Parathyroid adenoma (tissue), 2 donors: ENCODE measurements at regions not wholly inside any gene's neighbourhood (a gene's known extent, or its start where the extent isn't known, plus 50 kb on each side); places are given as distances from the start of the nearest gene placed in this dataset.

ENCODE experiments used
- H2AFZ ChIP-seq: fragments of 300-600 bp; sonication (generic); one replicate; pipeline ENCODE4 v1.7.0; 2017; ENCODE audit warnings: antibody characterized with exemption, mild to moderate bottlenecking
- H3K27ac ChIP-seq: fragments of 300-600 bp; sonication (generic); one replicate; pipeline ENCODE4 v1.7.0; 2017
- H3K27me3 ChIP-seq: fragments of 300-600 bp; sonication (generic); one replicate; pipeline ENCODE4 v1.7.0; 2017; ENCODE audit warnings: low read length; ENCODE audit not compliant: control insufficient read depth, insufficient read depth
- H3K36me3 ChIP-seq: fragments of 300-600 bp; sonication (generic); one replicate; pipeline ENCODE4 v1.7.0; 2017; ENCODE audit warnings: low read length; ENCODE audit not compliant: control insufficient read depth, insufficient read depth
- H3K4me1 ChIP-seq: fragments of 300-600 bp; sonication (generic); one replicate; pipeline ENCODE4 v1.7.0; 2017; ENCODE audit warnings: control low read depth
- H3K4me2 ChIP-seq: fragments of 300-600 bp; sonication (generic); one replicate; pipeline ENCODE4 v1.7.0; 2017; ENCODE audit warnings: low read length
- H3K4me3 ChIP-seq: fragments of 300-600 bp; sonication (generic); one replicate; pipeline ENCODE4 v1.7.0; 2017; ENCODE audit warnings: low read depth, low read length
- H3K79me2 ChIP-seq: fragments of 300-600 bp; sonication (generic); one replicate; pipeline ENCODE4 v1.7.0; 2017; ENCODE audit warnings: control low read depth
- H3K9ac ChIP-seq: fragments of 300-600 bp; sonication (generic); one replicate; pipeline ENCODE4 v1.7.0; 2017; ENCODE audit warnings: mild to moderate bottlenecking
- H3K9me3 ChIP-seq: fragments of 300-600 bp; sonication (generic); one replicate; pipeline ENCODE4 v1.7.0; 2017; ENCODE audit warnings: low read length; ENCODE audit not compliant: control insufficient read depth
- CTCF ChIP-seq: fragments of 300-600 bp; sonication (generic); IDR thresholded peaks from one replicate; pipeline ENCODE4 v1.7.0; 2017; ENCODE audit warnings: antibody characterized with exemption, mild to moderate bottlenecking
- donor health status: primary hyperparathyroidism.

GRCh38 chr2:58369594-58369993 is 128.5 kb upstream of the FANCL start:
- H3K4me1 ChIP-seq: no peaks in the 10 kb centered on the region
- no peaks in the 10 kb centered on the region for H3K9me3 ChIP-seq
- no peaks in the 10 kb centered on the region for H3K27me3 ChIP-seq
- H2AFZ ChIP-seq: no peak overlapping the region
- no peak overlapping the region for H3K4me3 ChIP-seq
- H3K79me2 ChIP-seq: no peaks in the 10 kb centered on the region
- H3K9ac ChIP-seq: no peak overlapping the region
- no peak for TF ChIP-seq CTCF
- no peak overlapping the region for H3K4me2 ChIP-seq
- no peaks in the 10 kb centered on the region for H3K36me3 ChIP-seq
- no peak overlapping the region for H3K27ac ChIP-seq

GRCh38 chr2:58364098-58364497 is 123.0 kb upstream of the FANCL start:
- TF ChIP-seq CTCF: no peak
- Histone ChIP-seq H3K36me3 (no peaks in the 10 kb centered on the region), H3K9me3 (no peaks in the 10 kb centered on the region), H3K27ac (no peak overlapping the region), H3K79me2 (no peaks in the 10 kb centered on the region), H3K27me3 (no peaks in the 10 kb centered on the region), H3K4me1 (no peaks in the 10 kb centered on the region), H3K4me2 (no peak overlapping the region), H3K4me3 (no peak overlapping the region), H3K9ac (no peak overlapping the region), H2AFZ (no peak overlapping the region)

GRCh38 chr2:58358026-58358425 is 116.9 kb upstream of the FANCL start:
- Histone ChIP-seq H3K9ac (no peak overlapping the region), H3K79me2 (no peaks in the 10 kb centered on the region), H3K4me3 (no peak overlapping the region), H2AFZ (no peak overlapping the region), H3K4me1 (no peaks in the 10 kb centered on the region), H3K27ac (no peak overlapping the region), H3K36me3 (no peaks in the 10 kb centered on the region), H3K9me3 (no peaks in the 10 kb centered on the region), H3K27me3 (no peaks in the 10 kb centered on the region), H3K4me2 (no peak overlapping the region)
- no peak for TF ChIP-seq CTCF

GRCh38 chr2:58357521-58357920 is 116.4 kb upstream of the FANCL start:
- Histone ChIP-seq H3K36me3 (no peaks in the 10 kb centered on the region), H3K4me2 (no peak overlapping the region), H3K27me3 (no peaks in the 10 kb centered on the region), H3K9me3 (no peaks in the 10 kb centered on the region), H3K4me3 (no peak overlapping the region), H3K27ac (no peak overlapping the region), H3K9ac (no peak overlapping the region), H3K79me2 (no peaks in the 10 kb centered on the region), H3K4me1 (no peaks in the 10 kb centered on the region), H2AFZ (no peak overlapping the region)
- TF ChIP-seq CTCF: no peak

- TF ChIP-seq CTCF: no peak
- Histone ChIP-seq H3K36me3 (no peaks in the 10 kb centered on the region), H3K9ac (no peak overlapping the region), H3K79me2 (no peaks in the 10 kb centered on the region), H3K4me3 (no peak overlapping the region), H3K9me3 (no peaks in the 10 kb centered on the region), H2AFZ (no peak overlapping the region), H3K27ac (no peak overlapping the region), H3K4me1 (no peaks in the 10 kb centered on the region), H3K27me3 (no peaks in the 10 kb centered on the region), H3K4me2 (no peak overlapping the region)
Measured at GRCh38 chr2:58354230-58354629, 113.1 kb upstream of the FANCL start.
